ENCODE measurements at regions not wholly inside any gene's neighbourhood (a gene's known extent, or its start where the extent isn't known, plus 50 kb on each side); places are given as distances from the start of the nearest gene placed in this dataset.

DNA sequence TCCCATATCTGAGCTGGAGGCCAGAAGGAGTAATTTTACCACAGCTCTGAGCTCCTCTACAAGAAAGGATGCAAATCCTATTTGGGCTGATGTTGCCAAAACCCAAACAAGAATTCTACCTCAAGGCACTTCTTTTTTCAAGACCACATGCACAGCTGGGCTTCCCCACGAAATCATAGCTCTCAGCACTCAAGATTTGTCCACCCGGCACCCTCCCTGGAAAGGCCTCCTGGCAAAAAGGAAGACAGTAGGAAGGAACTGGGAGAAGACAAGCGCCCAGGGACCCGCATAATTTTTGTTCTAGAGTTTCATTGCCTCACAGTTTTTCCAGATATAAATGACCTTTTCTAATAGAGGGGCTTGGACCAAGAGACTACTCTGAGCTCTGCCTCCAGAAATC is 90.5 kb downstream of the BANF2 start:
- Histone ChIP-seq H3K27me3 (ENCODE audit: control insufficient read depth, insufficient read depth, low read length) (no peaks in the 10 kb centered on the region), H3K4me3 (ENCODE audit: low read depth, low read length) (no peak overlapping the region), H3K36me3 (ENCODE audit: control insufficient read depth, insufficient read depth, low read length) (no peaks in the 10 kb centered on the region)
- DNase-seq (ENCODE audit: low read depth): no peak
- TF ChIP-seq, protein P1, sequence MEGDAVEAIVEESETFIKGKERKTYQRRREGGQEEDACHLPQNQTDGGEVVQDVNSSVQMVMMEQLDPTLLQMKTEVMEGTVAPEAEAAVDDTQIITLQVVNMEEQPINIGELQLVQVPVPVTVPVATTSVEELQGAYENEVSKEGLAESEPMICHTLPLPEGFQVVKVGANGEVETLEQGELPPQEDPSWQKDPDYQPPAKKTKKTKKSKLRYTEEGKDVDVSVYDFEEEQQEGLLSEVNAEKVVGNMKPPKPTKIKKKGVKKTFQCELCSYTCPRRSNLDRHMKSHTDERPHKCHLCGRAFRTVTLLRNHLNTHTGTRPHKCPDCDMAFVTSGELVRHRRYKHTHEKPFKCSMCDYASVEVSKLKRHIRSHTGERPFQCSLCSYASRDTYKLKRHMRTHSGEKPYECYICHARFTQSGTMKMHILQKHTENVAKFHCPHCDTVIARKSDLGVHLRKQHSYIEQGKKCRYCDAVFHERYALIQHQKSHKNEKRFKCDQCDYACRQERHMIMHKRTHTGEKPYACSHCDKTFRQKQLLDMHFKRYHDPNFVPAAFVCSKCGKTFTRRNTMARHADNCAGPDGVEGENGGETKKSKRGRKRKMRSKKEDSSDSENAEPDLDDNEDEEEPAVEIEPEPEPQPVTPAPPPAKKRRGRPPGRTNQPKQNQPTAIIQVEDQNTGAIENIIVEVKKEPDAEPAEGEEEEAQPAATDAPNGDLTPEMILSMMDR (IDR thresholded peaks at IDR 0.05; ENCODE audit: insufficient read depth, low read length, poor library complexity, severe bottlenecking): no peak

- H3K4me3 ChIP-seq (ENCODE audit: low read depth, low read length): no peak overlapping the region
- H3K36me3 ChIP-seq (ENCODE audit: control insufficient read depth, insufficient read depth, low read length): no peaks in the 10 kb centered on the region
- TF ChIP-seq, protein P1 (IDR thresholded peaks at IDR 0.05; ENCODE audit: insufficient read depth, low read length, poor library complexity, severe bottlenecking): no peak
- DNase-seq (ENCODE audit: low read depth): no peak
- no peaks in the 10 kb centered on the region for H3K27me3 ChIP-seq (ENCODE audit: control insufficient read depth, insufficient read depth, low read length)
Measured at GRCh38 chr20:17787816-17788215, 88.0 kb downstream of the BANF2 start.

- H3K27me3 ChIP-seq (ENCODE audit: control insufficient read depth, insufficient read depth, low read length): no peaks in the 10 kb centered on the region
- TF ChIP-seq, protein P1 (IDR thresholded peaks at IDR 0.05; ENCODE audit: insufficient read depth, low read length, poor library complexity, severe bottlenecking): no peak
- H3K4me3 ChIP-seq (ENCODE audit: low read depth, low read length): no peak overlapping the region
- DNase-seq (ENCODE audit: low read depth): no peak
- H3K36me3 ChIP-seq (ENCODE audit: control insufficient read depth, insufficient read depth, low read length): no peaks in the 10 kb centered on the region
Measured at GRCh38 chr20:17786221-17786718, 86.5 kb downstream of the BANF2 start.

Measured in kidney epithelial cell (primary cell).